IMR-90 (cell line): ENCODE measurements at regions not wholly inside any gene's neighbourhood (a gene's known extent, or its start where the extent isn't known, plus 50 kb on each side); places are given as distances from the start of the nearest gene placed in this dataset.

Experiments used
- ATAC-seq: fragments of 200-7000 bp; cut with Tn5 transposase; 2 replicates; pipeline ENCODE4 v1.9.1; 2020; ENCODE audit warnings: low read depth, mild to moderate bottlenecking, moderate library complexity
- BruUV-seq: library from RNA; stranded (reverse); fragments of 400-500 nt; replicated peaks from 2 replicates; lab custom pipeline; 2021; lab: Mats Ljungman, UMichigan
- CTCF ChIA-PET: fragments of 300-600 bp; formaldehyde crosslinking; extraction: SDS; loops from one replicate; lab custom pipeline; 2021; ENCODE audit warnings: antibody characterized with exemption; lab: Yijun Ruan, JAX
- POLR2A ChIA-PET: fragments of 300-600 bp; sonication (Branson Sonifier 250); formaldehyde crosslinking; loops from one replicate; lab custom pipeline; 2022; ENCODE audit warnings: antibody characterized with exemption; ENCODE audit not compliant: unreplicated experiment; lab: Charles Lee
- DNase-seq: peaks from one replicate; pipeline ENCODE4 v3.0.0; 2013
- H2AFZ ChIP-seq: replicated peaks from 2 replicates; pipeline ENCODE3; 2013; ENCODE audit warnings: low read length, mild to moderate bottlenecking; ENCODE audit not compliant: poor library complexity
- H2AK5ac ChIP-seq: 2 replicates; pipeline ENCODE4 v1.6.1; 2013; ENCODE audit warnings: low read depth, low read length, inconsistent platforms
- H2AK9ac ChIP-seq: replicated peaks from 2 replicates; pipeline ENCODE3; 2013; ENCODE audit warnings: mild to moderate bottlenecking, low read depth, low read length, moderate library complexity; ENCODE audit not compliant: poor library complexity
- H2BK120ac ChIP-seq: 2 replicates; pipeline ENCODE4 v1.6.1; 2013; ENCODE audit warnings: low read depth, low read length, inconsistent platforms
- H2BK15ac ChIP-seq: 3 replicates; pipeline ENCODE4 v1.6.1; 2013; ENCODE audit warnings: low read depth, low read length, inconsistent platforms
- H2BK20ac ChIP-seq: 2 replicates; pipeline ENCODE4 v1.6.1; 2013; ENCODE audit warnings: low read depth, mild to moderate bottlenecking, inconsistent platforms, low read length, moderate library complexity
- H2BK5ac ChIP-seq: 2 replicates; pipeline ENCODE4 v1.6.1; 2013; ENCODE audit warnings: mild to moderate bottlenecking, low read depth, low read length, inconsistent platforms; ENCODE audit not compliant: poor library complexity, severe bottlenecking
- H3K14ac ChIP-seq: replicated peaks from 2 replicates; pipeline ENCODE4 v1.6.1; 2013; ENCODE audit warnings: low read depth, low read length, inconsistent platforms
- H3K18ac ChIP-seq: 2 replicates; pipeline ENCODE4 v1.6.1; 2013; ENCODE audit warnings: low read depth, low read length, control low read depth
- H3K23ac ChIP-seq: 2 replicates; pipeline ENCODE4 v1.6.1; 2013; ENCODE audit warnings: low read depth, low read length, inconsistent platforms
- H3K27ac ChIP-seq: 2 replicates; pipeline ENCODE4 v1.5.1; 2013; ENCODE audit warnings: mild to moderate bottlenecking, control low read depth, low read length; ENCODE audit not compliant: insufficient read depth
- H3K27me3 ChIP-seq: 2 replicates; pipeline ENCODE4 v1.6.1; 2013; ENCODE audit warnings: low read length; ENCODE audit not compliant: control insufficient read depth, insufficient read depth
- H3K36me3 ChIP-seq: 2 replicates; pipeline ENCODE4 v1.6.1; 2013; ENCODE audit warnings: low read length, mixed read lengths; ENCODE audit not compliant: control insufficient read depth, insufficient read depth
- H3K4ac ChIP-seq: 2 replicates; pipeline ENCODE4 v1.6.1; 2013; ENCODE audit warnings: low read depth, low read length, inconsistent platforms
- H3K4me1 ChIP-seq: 2 replicates; pipeline ENCODE4 v1.6.1; 2013; ENCODE audit warnings: low read length, mixed read lengths; ENCODE audit not compliant: control insufficient read depth, insufficient read depth
- H3K4me2 ChIP-seq: 2 replicates; pipeline ENCODE4 v1.6.1; 2013; ENCODE audit warnings: low read depth, mild to moderate bottlenecking, control low read depth, low read length, moderate library complexity
- H3K4me3 ChIP-seq: 2 replicates; pipeline ENCODE4 v1.5.1; 2013; ENCODE audit warnings: low read depth, mild to moderate bottlenecking, control low read depth, low read length, moderate library complexity; ENCODE audit not compliant: insufficient read depth
- H3K56ac ChIP-seq: 2 replicates; pipeline ENCODE4 v1.6.1; 2013; ENCODE audit warnings: low read length, inconsistent platforms; ENCODE audit not compliant: insufficient read depth; ENCODE audit errors: extremely low read depth
- H3K79me1 ChIP-seq, 2 experiments: 2 replicates each; pipeline ENCODE4 v1.6.1; 2013; ENCODE audit warnings: low read length in 2 of 2, inconsistent platforms in 1 of 2, low read depth in 1 of 2
- H3K9ac ChIP-seq: 2 replicates; pipeline ENCODE4 v1.6.1; 2013; ENCODE audit warnings: low read depth, low read length, control low read depth
- H3K9me1 ChIP-seq: 2 replicates; pipeline ENCODE4 v1.6.1; 2013; ENCODE audit warnings: low read length, inconsistent platforms; ENCODE audit not compliant: insufficient read depth
- H3K9me3 ChIP-seq: 2 replicates; pipeline ENCODE4 v1.6.1; 2013; ENCODE audit warnings: low read length; ENCODE audit not compliant: control insufficient read depth, insufficient read depth
- H4K20me1 ChIP-seq: 2 replicates; pipeline ENCODE4 v1.6.1; 2013; ENCODE audit warnings: low read length, inconsistent platforms; ENCODE audit not compliant: insufficient read depth
- H4K5ac ChIP-seq: 2 replicates; pipeline ENCODE4 v1.6.1; 2013; ENCODE audit warnings: mild to moderate bottlenecking, low read depth, low read length, control low read depth
- H4K8ac ChIP-seq, 2 experiments: 2 replicates each; pipeline ENCODE4 v1.6.1; 2013; ENCODE audit warnings: low read depth in 2 of 2, low read length in 2 of 2, control low read depth in 1 of 2, inconsistent platforms in 1 of 2
- H4K91ac ChIP-seq: 2 replicates; pipeline ENCODE4 v1.6.1; 2013; ENCODE audit warnings: low read depth, low read length, inconsistent platforms; ENCODE audit not compliant: insufficient read depth
- CEBPB ChIP-seq: IDR thresholded peaks from 2 replicates; pipeline ENCODE4 v1.6.1; 2012; ENCODE audit warnings: low read depth, low read length, improper control_type of control experiment
- CHD1 ChIP-seq: IDR thresholded peaks from 2 replicates; pipeline ENCODE4 v1.6.1; 2012; ENCODE audit warnings: low read depth, low read length, improper control_type of control experiment
- CTCF ChIP-seq: conservative IDR thresholded peaks from 2 replicates; pipeline ENCODE4 v1.5.1; 2012; ENCODE audit warnings: mild to moderate bottlenecking, low read depth, low read length, improper control_type of control experiment
- MAZ ChIP-seq: IDR thresholded peaks from 2 replicates; pipeline ENCODE4 v1.6.1; 2012; ENCODE audit warnings: low read depth, mild to moderate bottlenecking, low read length, improper control_type of control experiment, moderate library complexity, borderline replicate concordance
- NFE2L2 ChIP-seq: fragments of 150-350 bp; IDR thresholded peaks from 2 replicates; pipeline ENCODE4 v1.6.1; 2016; ENCODE audit warnings: low read depth, mild to moderate bottlenecking, low read length
- POLR2A ChIP-seq: IDR thresholded peaks from 2 replicates; pipeline ENCODE4 v1.6.1; 2012; ENCODE audit warnings: mild to moderate bottlenecking, low read depth, low read length
- RAD21 ChIP-seq: IDR thresholded peaks from 2 replicates; pipeline ENCODE4 v1.6.1; 2012; ENCODE audit warnings: low read length, improper control_type of control experiment
- RCOR1 ChIP-seq: IDR thresholded peaks from 2 replicates; pipeline ENCODE4 v1.6.1; 2012; ENCODE audit warnings: mild to moderate bottlenecking, low read length, improper control_type of control experiment; ENCODE audit not compliant: insufficient replicate concordance
- WGBS, 2 experiments: methylation state at CpG; one replicate each; pipeline versions ENCODE4 v1.1.5 to v1.1.7; 2013; ENCODE audit warnings: missing lambda C conversion rate in 2 of 2; ENCODE audit not compliant: insufficient read length in 1 of 2; ENCODE audit errors: extremely low coverage in 2 of 2; 5-methylcytosine and 5-hydroxymethylcytosine counted together
- dilution Hi-C: fragments of 300-500 bp; cut with HindIII; formaldehyde crosslinking; loops from one replicate; pipeline ENCODE4 v1.14.3; 2018; ENCODE audit warnings: low sequenced_read_pairs; ENCODE audit not compliant: unreplicated experiment
- in situ Hi-C: fragments of 300-500 bp; cut with MboI; formaldehyde crosslinking; loops from 3 replicates; pipeline ENCODE4 v1.14.3; 2019; ENCODE audit warnings: low sequenced_read_pairs, inconsistent platforms, mixed read lengths
- intact Hi-C: fragments of 100-400 bp; cut with micrococcal nuclease; formaldehyde crosslinking; loops from 2 replicates; pipeline ENCODE4 v1.10.0; 2022

GRCh38 chr17:14712611-14713021 is 411.7 kb downstream of the HS3ST3B1 start:
- Histone ChIP-seq H2BK120ac (no peak overlapping the region), H3K23ac (no peak overlapping the region), H4K91ac (no peak overlapping the region), H4K5ac (no peak overlapping the region), H3K18ac (no peak overlapping the region), H3K79me1 (no peaks in the 10 kb centered on the region), H2BK15ac (no peak overlapping the region), H4K8ac (no peak overlapping the region), H4K20me1 (no peaks in the 10 kb centered on the region), H2AK9ac (no peak overlapping the region), H3K4me3 (no peak overlapping the region), H3K14ac (no peak overlapping the region), H2BK5ac (no peak overlapping the region), H3K56ac (no peak overlapping the region), H3K4me1 (no peaks in the 10 kb centered on the region), H2BK20ac (no peak overlapping the region), H3K9me3 (no peaks in the 10 kb centered on the region), H2AFZ (no peak overlapping the region), H2AK5ac (no peak overlapping the region), H3K9me1 (no peaks in the 10 kb centered on the region), H3K9ac (no peak overlapping the region), H3K36me3 (no peaks in the 10 kb centered on the region), H3K27me3 (no peaks in the 10 kb centered on the region), H3K27ac (no peak overlapping the region), H3K4me2 (no peak overlapping the region), H3K4ac (no peak overlapping the region)
- DNase-seq (no peak), ATAC-seq (no peak)
- WGBS, 2 experiments: no CpG with 5 or more reads among the region's 1 CpG
- CTCF ChIA-PET: no interaction called here
- peak; percentile 40; the same call in 1 of the 2 replicates for TF ChIP-seq CEBPB
- TF ChIP-seq RAD21: no peak
- TF ChIP-seq CTCF: no peak
- no peak for TF ChIP-seq NFE2L2
- no peak for TF ChIP-seq MAZ
- TF ChIP-seq POLR2A: no peak
- no peak for TF ChIP-seq RCOR1
- TF ChIP-seq CHD1: no peak
- no TSS peak for BruUV-seq
- in situ Hi-C loops: loop anchor here (10.0 kb wide), 1 partner anchor 62 kb away; no protein-coding TSS in a partner anchor
- POLR2A ChIA-PET: no interaction called here
- intact Hi-C loops: no loop called here
- dilution Hi-C loops: no loop called here
